ENCODE measurements at regions not wholly inside any gene's neighbourhood (a gene's known extent, or its start where the extent isn't known, plus 50 kb on each side); places are given as distances from the start of the nearest gene placed in this dataset.

DNA sequence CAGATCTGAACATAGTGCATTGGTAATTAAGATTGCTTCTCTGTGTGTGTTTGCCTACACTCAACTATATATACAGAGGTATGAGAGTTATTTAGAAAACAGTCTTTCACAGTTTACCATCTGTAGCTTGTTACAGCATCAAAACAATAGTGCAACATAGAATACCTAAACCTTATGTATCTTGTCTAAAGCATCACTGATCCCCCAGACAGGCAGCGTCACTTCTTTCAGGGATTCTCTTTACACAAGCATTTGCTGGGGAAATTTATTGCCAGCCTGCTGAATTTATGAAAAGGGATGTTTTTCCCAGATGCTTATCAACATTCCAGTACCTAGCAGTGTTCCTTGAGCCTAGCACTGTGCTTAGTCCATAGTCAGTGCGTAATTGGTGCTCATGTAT lies 195.8 kb upstream of the COL8A1 start:
- Histone ChIP-seq H2AFZ (ENCODE audit: low read depth, low read length) (no peak overlapping the region), H3K23ac (ENCODE audit: low read length in 2 of 2) (no peak overlapping the region), H3K27me3 (ENCODE audit: control insufficient read depth in 1 of 2, insufficient read depth in 1 of 2, low read length in 2 of 2) (no peaks in the 10 kb centered on the region), H4K91ac (ENCODE audit: low read length) (no peak overlapping the region), H3K18ac (ENCODE audit: low read depth in 1 of 2, low read length in 2 of 2) (no peak overlapping the region), H2BK15ac (ENCODE audit: low read depth, poor library complexity, severe bottlenecking) (no peak overlapping the region), H3K4me1 (ENCODE audit: control insufficient read depth, insufficient read depth, low read depth, low read length) (no peaks in the 10 kb centered on the region), H3K4me3 (ENCODE audit: insufficient read depth in 1 of 2, low read depth in 1 of 2, low read length in 2 of 2) (no peak overlapping the region), H3K4me2 (ENCODE audit: low read length, poor library complexity, severe bottlenecking) (no peak overlapping the region), H3K9me3 (ENCODE audit: control insufficient read depth, low read length) (no peaks in the 10 kb centered on the region), H3K4ac (ENCODE audit: low read depth in 1 of 2, low read length in 2 of 2) (no peak overlapping the region), H2BK12ac (ENCODE audit: low read length in 2 of 2) (no peak overlapping the region), H3K27ac (ENCODE audit: low read length, poor library complexity, severe bottlenecking) (no peak overlapping the region), H3K36me3 (ENCODE audit: control insufficient read depth in 1 of 2, insufficient read depth in 2 of 2, low read depth in 1 of 2, low read length in 2 of 2) (no peaks in the 10 kb centered on the region), H3K9ac (ENCODE audit: low read length) (no peak overlapping the region), H4K8ac (ENCODE audit: low read length) (no peak overlapping the region), H2BK5ac (ENCODE audit: low read depth, low read length, poor library complexity, severe bottlenecking) (no peak overlapping the region), H3K14ac (ENCODE audit: low read length in 2 of 2) (no peak overlapping the region), H2BK120ac (ENCODE audit: low read depth, low read length) (no peak overlapping the region), H2AK5ac (ENCODE audit: low read length, severe bottlenecking) (no peak overlapping the region), H3K79me1 (replicated peaks; ENCODE audit: low read length, poor library complexity, severe bottlenecking) (no peaks in the 10 kb centered on the region)
- 86% methylated on average over 1 of the region's 2 CpGs for WGBS
- DNase-seq = no peak

DNA sequence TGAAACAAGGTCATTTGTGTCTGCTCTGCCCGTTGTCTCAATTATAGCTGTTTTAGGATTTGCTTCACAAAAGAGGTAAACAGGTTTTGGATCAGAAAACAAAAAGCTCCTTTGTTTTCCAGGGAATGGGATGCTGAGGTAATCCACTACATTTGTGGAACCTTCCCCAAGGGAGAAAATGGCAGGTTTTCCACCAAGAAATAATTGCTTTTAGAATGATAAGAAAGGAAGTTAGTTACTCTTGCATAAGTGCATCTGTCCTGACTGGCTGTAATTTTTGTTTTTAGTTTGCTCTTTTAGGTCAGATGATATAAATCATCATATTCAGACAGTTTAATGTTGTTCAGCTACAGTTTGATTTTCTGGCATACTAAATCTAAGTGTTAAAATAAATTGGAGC lies 198.5 kb upstream of the COL8A1 start:
- Histone ChIP-seq H2BK5ac (ENCODE audit: low read depth, low read length, poor library complexity, severe bottlenecking) (no peak overlapping the region), H3K27me3 (ENCODE audit: control insufficient read depth in 1 of 2, insufficient read depth in 1 of 2, low read length in 2 of 2) (no peaks in the 10 kb centered on the region), H3K23ac (ENCODE audit: low read length in 2 of 2) (no peak overlapping the region), H4K8ac (ENCODE audit: low read length) (no peak overlapping the region), H3K9me3 (ENCODE audit: control insufficient read depth, low read length) (peaks cover 2% of the 10 kb centered on the region), H2AK5ac (ENCODE audit: low read length, severe bottlenecking) (no peak overlapping the region), H3K4me1 (ENCODE audit: control insufficient read depth, insufficient read depth, low read depth, low read length) (no peaks in the 10 kb centered on the region), H2BK12ac (ENCODE audit: low read length in 2 of 2) (no peak overlapping the region), H3K79me1 (replicated peaks; ENCODE audit: low read length, poor library complexity, severe bottlenecking) (no peaks in the 10 kb centered on the region), H3K4ac (ENCODE audit: low read depth in 1 of 2, low read length in 2 of 2) (no peak overlapping the region), H3K36me3 (ENCODE audit: control insufficient read depth in 1 of 2, insufficient read depth in 2 of 2, low read depth in 1 of 2, low read length in 2 of 2) (no peaks in the 10 kb centered on the region), H3K27ac (ENCODE audit: low read length, poor library complexity, severe bottlenecking) (no peak overlapping the region), H2BK120ac (ENCODE audit: low read depth, low read length) (no peak overlapping the region), H3K4me2 (ENCODE audit: low read length, poor library complexity, severe bottlenecking) (no peak overlapping the region), H2BK15ac (ENCODE audit: low read depth, poor library complexity, severe bottlenecking) (no peak overlapping the region), H3K18ac (ENCODE audit: low read depth in 1 of 2, low read length in 2 of 2) (no peak overlapping the region), H4K91ac (ENCODE audit: low read length) (no peak overlapping the region), H3K14ac (ENCODE audit: low read length in 2 of 2) (no peak overlapping the region), H3K4me3 (ENCODE audit: insufficient read depth in 1 of 2, low read depth in 1 of 2, low read length in 2 of 2) (no peak overlapping the region), H2AFZ (ENCODE audit: low read depth, low read length) (no peak overlapping the region), H3K9ac (ENCODE audit: low read length) (no peak overlapping the region)
- DNase-seq = no peak
- 12% methylated on average over 1 of the region's 1 CpG for WGBS

DNA sequence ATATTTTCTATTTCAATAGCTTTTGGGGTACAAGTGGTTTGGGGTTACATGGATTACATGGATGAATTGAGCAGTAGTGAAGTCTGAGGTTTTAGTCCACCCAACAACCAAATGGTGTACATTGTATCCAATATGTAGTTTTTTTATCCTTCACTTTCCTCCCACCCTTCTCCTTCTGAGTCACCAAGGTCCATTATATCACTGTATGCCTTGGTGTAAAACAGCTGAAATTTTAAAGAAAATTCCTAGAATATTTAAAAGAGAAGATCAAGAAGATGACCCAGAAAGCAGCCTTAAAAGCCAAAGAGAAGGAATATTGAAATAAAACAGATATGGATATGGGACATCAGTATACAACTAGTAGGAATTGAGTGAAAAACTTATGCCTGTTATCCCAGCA lies 204.2 kb upstream of the COL8A1 start:
- no peak overlapping the region for H3K14ac ChIP-seq (ENCODE audit: low read length in 2 of 2)
- no peak for DNase-seq
- H2BK12ac ChIP-seq (ENCODE audit: low read length in 2 of 2) = no peak overlapping the region
- H3K9ac ChIP-seq (ENCODE audit: low read length) = no peak overlapping the region
- no peaks in the 10 kb centered on the region for H3K79me1 ChIP-seq (replicated peaks; ENCODE audit: low read length, poor library complexity, severe bottlenecking)
- H2BK15ac ChIP-seq (ENCODE audit: low read depth, poor library complexity, severe bottlenecking) = no peak overlapping the region
- no peak overlapping the region for H3K4me2 ChIP-seq (ENCODE audit: low read length, poor library complexity, severe bottlenecking)
- H3K4me3 ChIP-seq (ENCODE audit: insufficient read depth in 1 of 2, low read depth in 1 of 2, low read length in 2 of 2) = no peak overlapping the region
- no peaks in the 10 kb centered on the region for H3K36me3 ChIP-seq (ENCODE audit: control insufficient read depth in 1 of 2, insufficient read depth in 2 of 2, low read depth in 1 of 2, low read length in 2 of 2)
- no peak overlapping the region for H4K91ac ChIP-seq (ENCODE audit: low read length)
- no peak overlapping the region for H3K27ac ChIP-seq (ENCODE audit: low read length, poor library complexity, severe bottlenecking)
- peaks cover 2% of the 10 kb centered on the region for H3K9me3 ChIP-seq (ENCODE audit: control insufficient read depth, low read length)
- no peak overlapping the region for H3K4ac ChIP-seq (ENCODE audit: low read depth in 1 of 2, low read length in 2 of 2)
- H3K27me3 ChIP-seq (ENCODE audit: control insufficient read depth in 1 of 2, insufficient read depth in 1 of 2, low read length in 2 of 2) = no peaks in the 10 kb centered on the region
- H2AFZ ChIP-seq (ENCODE audit: low read depth, low read length) = no peak overlapping the region
- H2AK5ac ChIP-seq (ENCODE audit: low read length, severe bottlenecking) = no peak overlapping the region
- no peaks in the 10 kb centered on the region for H3K4me1 ChIP-seq (ENCODE audit: control insufficient read depth, insufficient read depth, low read depth, low read length)
- no peak overlapping the region for H3K18ac ChIP-seq (ENCODE audit: low read depth in 1 of 2, low read length in 2 of 2)
- no peak overlapping the region for H4K8ac ChIP-seq (ENCODE audit: low read length)
- H2BK120ac ChIP-seq (ENCODE audit: low read depth, low read length) = no peak overlapping the region
- no peak overlapping the region for H3K23ac ChIP-seq (ENCODE audit: low read length in 2 of 2)
- H2BK5ac ChIP-seq (ENCODE audit: low read depth, low read length, poor library complexity, severe bottlenecking) = no peak overlapping the region

DNA sequence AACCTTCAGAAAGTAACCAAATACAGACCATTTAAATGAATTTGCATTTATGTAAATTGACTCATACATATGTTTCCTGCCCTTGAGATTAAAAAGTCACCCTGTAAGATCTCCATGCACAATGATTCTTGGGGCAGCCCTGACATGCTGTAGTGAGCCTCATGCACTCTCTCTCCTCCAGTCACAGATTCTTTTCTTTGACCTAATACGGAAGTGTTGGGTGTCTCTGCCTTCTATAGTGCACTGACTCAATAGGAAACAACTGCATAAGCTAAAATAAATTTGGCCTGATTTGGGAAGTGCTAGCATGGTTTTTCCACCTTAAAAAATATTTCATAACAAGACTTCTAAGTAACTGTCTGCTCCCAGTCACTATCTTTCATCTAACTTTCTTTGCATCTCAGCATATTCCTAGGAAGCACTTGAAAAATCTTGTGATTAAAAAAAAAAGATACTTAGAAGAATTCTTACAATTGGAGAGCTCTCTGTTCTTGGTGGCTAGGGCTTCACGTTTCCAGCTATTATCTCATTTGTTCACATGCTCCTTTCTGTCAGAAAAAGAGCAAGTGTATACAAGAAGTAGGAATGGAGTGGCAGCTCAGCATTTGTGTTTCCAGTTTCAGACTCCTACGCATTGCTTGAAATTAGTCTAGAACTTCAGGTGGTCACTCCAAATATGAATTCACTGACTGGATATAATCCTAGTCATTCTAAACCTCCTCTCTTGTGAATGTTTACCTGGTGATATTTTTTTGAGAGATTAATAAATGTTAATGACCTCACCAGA lies 207.9 kb upstream of the COL8A1 start:
- no peak overlapping the region for H4K8ac ChIP-seq (ENCODE audit: low read length)
- no peak overlapping the region for H2BK15ac ChIP-seq (ENCODE audit: low read depth, poor library complexity, severe bottlenecking)
- no peak overlapping the region for H3K9ac ChIP-seq (ENCODE audit: low read length)
- H3K4me1 ChIP-seq (ENCODE audit: control insufficient read depth, insufficient read depth, low read depth, low read length) = no peaks in the 10 kb centered on the region
- DNase-seq = peak; percentile 22
- H3K4me3 ChIP-seq (ENCODE audit: insufficient read depth in 1 of 2, low read depth in 1 of 2, low read length in 2 of 2) = no peak overlapping the region
- no peak overlapping the region for H3K4me2 ChIP-seq (ENCODE audit: low read length, poor library complexity, severe bottlenecking)
- H3K9me3 ChIP-seq (ENCODE audit: control insufficient read depth, low read length) = no peaks in the 10 kb centered on the region
- no peak overlapping the region for H4K91ac ChIP-seq (ENCODE audit: low read length)
- H2BK12ac ChIP-seq (ENCODE audit: low read length in 2 of 2) = no peak overlapping the region
- H3K14ac ChIP-seq (ENCODE audit: low read length in 2 of 2) = no peak overlapping the region
- no peak overlapping the region for H2AFZ ChIP-seq (ENCODE audit: low read depth, low read length)
- no peak overlapping the region for H2BK5ac ChIP-seq (ENCODE audit: low read depth, low read length, poor library complexity, severe bottlenecking)
- WGBS = 78% methylated on average over 2 of the region's 3 CpGs
- H2BK120ac ChIP-seq (ENCODE audit: low read depth, low read length) = no peak overlapping the region
- H2AK5ac ChIP-seq (ENCODE audit: low read length, severe bottlenecking) = peak overlapping the region; percentile 77
- no peak overlapping the region for H3K4ac ChIP-seq (ENCODE audit: low read depth in 1 of 2, low read length in 2 of 2)
- H3K27me3 ChIP-seq (ENCODE audit: control insufficient read depth in 1 of 2, insufficient read depth in 1 of 2, low read length in 2 of 2) = no peaks in the 10 kb centered on the region
- no peak overlapping the region for H3K23ac ChIP-seq (ENCODE audit: low read length in 2 of 2)
- H3K18ac ChIP-seq (ENCODE audit: low read depth in 1 of 2, low read length in 2 of 2) = no peak overlapping the region
- H3K36me3 ChIP-seq (ENCODE audit: control insufficient read depth in 1 of 2, insufficient read depth in 2 of 2, low read depth in 1 of 2, low read length in 2 of 2) = no peaks in the 10 kb centered on the region
- H3K27ac ChIP-seq (ENCODE audit: low read length, poor library complexity, severe bottlenecking) = no peak overlapping the region
- H3K79me1 ChIP-seq (replicated peaks; ENCODE audit: low read length, poor library complexity, severe bottlenecking) = no peaks in the 10 kb centered on the region
